Immature natural killer cell (primary cell): ENCODE measurements at regions not wholly inside any gene's neighbourhood (a gene's known extent, or its start where the extent isn't known, plus 50 kb on each side); places are given as distances from the start of the nearest gene placed in this dataset.
A peak's percentile ranks its signal among the peaks of the same experiment; 100 is the strongest.

Source experiments
- DNase-seq, 3 donors: peaks; one replicate each; pipeline ENCODE4 v3.0.0; 2022; ENCODE audit warnings: mixed read lengths in 1 of 3
- H3K27ac Mint-ChIP-seq, 6 donors: one replicate each; pipeline ENCODE4 v1.8.0; 2020; ENCODE audit warnings: mixed read lengths in 6 of 6, mild to moderate bottlenecking in 5 of 6, inconsistent platforms in 4 of 6, moderate library complexity in 3 of 6
- H3K27me3 Mint-ChIP-seq, 3 donors: one replicate each; pipeline ENCODE4 v1.8.0; 2020 to 2021; ENCODE audit warnings: low read depth in 3 of 3, mild to moderate bottlenecking in 3 of 3, mixed read lengths in 3 of 3, moderate library complexity in 3 of 3, inconsistent platforms in 1 of 3
- H3K36me3 Mint-ChIP-seq, 3 donors: one replicate each; pipeline ENCODE4 v1.8.0; 2020; ENCODE audit warnings: mixed read lengths in 3 of 3, inconsistent platforms in 2 of 3, mild to moderate bottlenecking in 2 of 3
- H3K4me1 Mint-ChIP-seq, 2 donors: one replicate each; pipeline ENCODE4 v1.8.0; 2020; ENCODE audit warnings: inconsistent platforms in 2 of 2, mild to moderate bottlenecking in 2 of 2, mixed read lengths in 2 of 2, moderate library complexity in 1 of 2
- H3K4me3 Mint-ChIP-seq, 5 donors: one replicate each; pipeline ENCODE4 v1.8.0; 2020; ENCODE audit warnings: mild to moderate bottlenecking in 5 of 5, mixed read lengths in 5 of 5, inconsistent platforms in 3 of 5, moderate library complexity in 3 of 5
- H3K9me3 Mint-ChIP-seq, 6 donors: one replicate each; pipeline ENCODE4 v1.8.0; 2020; ENCODE audit warnings: mild to moderate bottlenecking in 6 of 6, mixed read lengths in 6 of 6, inconsistent platforms in 4 of 6, moderate library complexity in 3 of 6

DNA sequence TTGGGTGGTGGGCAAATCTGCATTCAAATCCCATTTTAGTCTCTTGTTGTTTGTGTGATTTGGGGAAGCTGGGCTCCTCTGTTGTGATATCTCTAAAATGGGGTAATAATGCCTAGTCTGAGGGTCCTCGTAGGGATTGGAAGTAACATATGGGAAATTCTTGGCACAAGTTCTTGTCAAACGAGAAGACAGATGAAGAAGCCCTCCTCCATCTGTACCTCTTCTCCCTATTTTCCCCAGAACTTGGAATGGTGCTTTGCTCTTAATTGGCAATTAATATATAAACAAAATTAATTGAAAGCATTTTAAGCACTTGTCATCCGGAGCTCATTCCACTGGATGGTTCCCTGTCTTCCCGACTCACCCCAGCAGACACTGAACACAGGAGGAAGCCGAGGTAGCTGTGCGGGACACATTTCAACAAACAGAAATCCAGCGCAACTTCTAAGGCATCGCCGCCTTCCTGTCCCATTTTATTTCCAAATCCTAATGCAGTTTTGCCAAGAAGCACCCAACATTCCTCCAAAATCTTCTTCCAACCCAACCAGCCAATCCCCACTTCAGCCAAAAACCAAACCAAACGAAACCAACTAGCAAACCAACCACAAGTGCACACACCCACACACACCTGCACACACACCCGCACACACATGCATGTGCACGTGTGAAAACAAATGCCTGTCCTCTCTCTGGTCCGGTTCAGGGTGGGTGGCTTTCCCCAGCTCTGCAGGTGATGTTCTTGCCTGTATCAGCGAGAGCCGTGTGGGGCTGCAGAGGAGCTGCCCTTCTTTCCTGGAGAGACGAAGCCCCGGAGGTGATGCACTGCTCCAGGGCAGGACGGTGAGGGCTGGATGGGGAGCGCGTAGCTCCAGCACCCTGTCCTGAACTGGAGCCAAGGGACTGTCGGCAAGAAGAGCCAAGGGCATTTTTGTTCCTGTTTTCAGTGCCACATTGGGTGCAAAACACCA is 100.8 kb upstream of the B3GAT1 start:
- Mint-ChIP-seq H3K27ac (no peak overlapping the region), H3K36me3 (no peaks in the 10 kb centered on the region), H3K27me3 (peaks cover 0 to 8% (median 6%) of the 10 kb centered on the region in 3 donors), H3K4me1 (no peaks in the 10 kb centered on the region), H3K4me3 (no peak overlapping the region), H3K9me3 (no peaks in the 10 kb centered on the region)
- DNase-seq = no peak

DNA sequence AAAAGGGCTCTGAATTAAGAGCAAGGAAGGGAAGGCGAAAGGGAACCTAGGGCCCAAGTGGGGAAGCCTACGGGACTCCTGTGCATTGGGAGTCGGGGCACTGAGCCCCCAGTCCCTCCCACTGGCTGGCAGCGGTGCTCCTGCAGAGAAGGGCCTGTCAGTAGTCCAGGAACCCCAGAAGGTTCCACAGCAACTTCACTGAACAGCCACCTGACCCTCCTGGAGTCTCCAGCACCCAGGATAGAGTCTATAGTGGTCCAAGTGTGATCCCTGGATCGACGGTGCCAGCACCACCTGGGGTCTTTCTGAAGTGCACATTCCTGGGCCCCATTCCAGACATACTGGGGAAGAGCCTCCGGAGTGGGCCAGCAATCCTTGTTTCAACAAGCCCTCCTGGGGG is 100.0 kb upstream of the B3GAT1 start:
- H3K36me3 Mint-ChIP-seq = no peaks in the 10 kb centered on the region
- H3K4me1 Mint-ChIP-seq = no peaks in the 10 kb centered on the region
- no peak overlapping the region for H3K4me3 Mint-ChIP-seq
- no peaks in the 10 kb centered on the region for H3K9me3 Mint-ChIP-seq
- no peak for DNase-seq
- no peak overlapping the region for H3K27ac Mint-ChIP-seq
- H3K27me3 Mint-ChIP-seq = peaks cover 0 to 8% (median 6%) of the 10 kb centered on the region in 3 donors

DNA sequence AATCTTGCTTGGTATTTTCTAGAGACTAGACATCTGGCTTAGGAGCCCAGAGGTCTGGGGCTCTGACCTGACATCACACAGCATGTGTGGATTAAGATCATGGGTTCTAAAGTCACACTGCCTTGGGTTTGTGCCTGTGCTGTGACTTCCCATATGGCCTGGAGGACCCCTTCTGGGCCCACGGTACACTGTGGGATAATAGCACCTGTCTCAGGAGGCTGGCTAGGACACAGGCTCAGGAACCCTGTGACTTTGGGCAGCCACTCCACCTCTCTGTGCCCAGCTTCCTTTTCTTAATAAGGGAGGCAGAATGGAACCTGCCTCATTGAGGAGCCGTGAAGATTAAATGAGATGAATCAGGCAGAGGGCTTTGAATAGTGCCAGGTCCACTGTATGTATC is 99.2 kb upstream of the B3GAT1 start:
- H3K36me3 Mint-ChIP-seq = no peaks in the 10 kb centered on the region
- H3K4me1 Mint-ChIP-seq = no peaks in the 10 kb centered on the region
- peaks cover 0 to 8% (median 4%) of the 10 kb centered on the region in 3 donors for H3K27me3 Mint-ChIP-seq

DNA sequence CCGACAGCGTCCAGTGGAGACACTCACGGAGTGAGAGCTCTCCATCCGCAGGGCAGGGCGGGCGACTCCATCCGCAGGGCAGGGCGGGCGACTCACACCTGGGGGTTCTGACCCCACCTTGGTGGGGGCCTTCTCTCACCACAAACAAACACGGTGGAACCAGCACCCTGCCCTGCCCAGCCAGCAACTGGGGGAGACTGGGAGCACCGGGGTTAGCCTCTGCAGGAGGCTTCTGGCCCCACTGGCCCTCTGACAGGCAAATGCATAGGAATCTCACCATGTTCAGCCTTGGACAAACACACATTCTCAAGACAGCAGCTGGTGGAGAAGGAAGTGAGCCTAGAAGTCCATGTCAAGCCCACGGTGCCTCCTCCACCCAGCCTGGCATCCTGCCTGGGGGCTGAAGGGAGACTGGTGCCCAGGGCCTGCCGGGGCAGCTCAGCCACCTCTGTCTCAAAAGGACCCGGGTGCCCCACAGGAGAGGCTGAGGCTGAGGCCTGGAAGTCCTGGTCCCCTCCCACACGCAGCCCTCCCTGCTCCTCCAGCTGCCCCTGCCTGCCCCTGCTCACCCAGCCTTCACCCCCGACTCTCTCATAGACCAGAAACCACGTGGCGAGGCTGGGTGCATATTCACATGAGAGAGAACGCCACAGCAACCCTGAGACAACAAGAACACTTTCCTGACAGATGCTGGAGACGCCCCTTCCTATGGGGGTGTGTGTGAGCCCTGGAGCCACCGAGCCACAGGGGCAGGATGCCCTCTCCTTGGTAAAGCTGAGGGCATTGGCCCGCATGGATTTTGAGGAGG is 98.4 kb upstream of the B3GAT1 start:
- H3K9me3 Mint-ChIP-seq = no peaks in the 10 kb centered on the region
- no peak overlapping the region for H3K4me3 Mint-ChIP-seq
- H3K36me3 Mint-ChIP-seq = no peaks in the 10 kb centered on the region
- peak overlapping the region in 1 of 6 donors; percentile 39 for H3K27ac Mint-ChIP-seq
- peaks cover 0 to 4% (median 4%) of the 10 kb centered on the region in 3 donors for H3K27me3 Mint-ChIP-seq
- H3K4me1 Mint-ChIP-seq = no peaks in the 10 kb centered on the region
- no peak for DNase-seq

More for the DNA sequence above, 99.2 kb upstream of the B3GAT1 start:
- no peaks in the 10 kb centered on the region for H3K9me3 Mint-ChIP-seq
- DNase-seq = no peak
- H3K27ac Mint-ChIP-seq = peak overlapping the region in 1 of 6 donors; percentile 39
- H3K4me3 Mint-ChIP-seq = no peak overlapping the region

DNA sequence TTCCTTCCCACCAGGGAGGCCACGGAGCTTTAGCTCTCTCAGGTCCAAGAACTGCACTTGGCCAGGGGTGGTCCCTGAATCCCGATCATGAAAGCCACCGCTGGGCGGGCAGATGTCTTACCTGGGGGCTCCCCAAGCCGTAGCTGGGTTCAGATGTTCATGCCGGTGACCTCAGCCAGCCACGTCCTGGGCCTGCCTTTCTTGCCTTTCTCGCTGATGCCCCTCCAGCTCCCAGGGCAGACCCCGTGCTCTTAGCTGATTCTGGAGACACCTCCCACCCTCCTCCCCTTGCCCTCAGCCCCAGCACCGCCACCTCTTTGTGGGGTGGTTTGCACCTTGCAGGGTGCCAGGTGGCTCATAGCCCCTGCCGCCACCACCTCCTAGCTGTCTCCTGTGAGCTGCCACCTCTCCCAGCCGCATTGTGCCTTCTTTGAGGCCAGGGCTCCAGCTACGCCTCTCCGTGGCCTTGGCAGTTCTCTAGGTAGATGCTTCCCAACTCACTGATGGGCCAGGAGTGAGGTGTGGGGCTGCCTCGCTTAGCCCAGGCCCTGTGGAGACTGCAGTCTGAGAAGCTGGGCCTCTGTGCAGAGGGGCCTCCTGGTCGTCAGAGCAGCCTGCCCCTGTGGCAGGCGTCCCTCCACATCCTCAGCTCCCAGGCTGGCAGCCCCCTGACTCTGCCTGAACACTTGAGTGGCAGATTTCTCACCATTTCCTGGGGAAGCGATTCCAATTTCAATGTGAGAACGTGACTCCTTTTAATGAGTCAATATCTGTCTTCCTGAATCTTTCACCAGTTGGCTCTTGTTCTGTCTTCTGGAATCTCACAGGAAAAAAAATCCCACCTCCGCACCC is 97.6 kb upstream of the B3GAT1 start:
- H3K27ac Mint-ChIP-seq = no peak overlapping the region
- H3K27me3 Mint-ChIP-seq = peaks cover 0 to 4% (median 4%) of the 10 kb centered on the region in 3 donors
- H3K4me1 Mint-ChIP-seq = no peaks in the 10 kb centered on the region
- no peaks in the 10 kb centered on the region for H3K9me3 Mint-ChIP-seq
- H3K4me3 Mint-ChIP-seq = no peak overlapping the region
- H3K36me3 Mint-ChIP-seq = no peaks in the 10 kb centered on the region
- DNase-seq = no peak

DNA sequence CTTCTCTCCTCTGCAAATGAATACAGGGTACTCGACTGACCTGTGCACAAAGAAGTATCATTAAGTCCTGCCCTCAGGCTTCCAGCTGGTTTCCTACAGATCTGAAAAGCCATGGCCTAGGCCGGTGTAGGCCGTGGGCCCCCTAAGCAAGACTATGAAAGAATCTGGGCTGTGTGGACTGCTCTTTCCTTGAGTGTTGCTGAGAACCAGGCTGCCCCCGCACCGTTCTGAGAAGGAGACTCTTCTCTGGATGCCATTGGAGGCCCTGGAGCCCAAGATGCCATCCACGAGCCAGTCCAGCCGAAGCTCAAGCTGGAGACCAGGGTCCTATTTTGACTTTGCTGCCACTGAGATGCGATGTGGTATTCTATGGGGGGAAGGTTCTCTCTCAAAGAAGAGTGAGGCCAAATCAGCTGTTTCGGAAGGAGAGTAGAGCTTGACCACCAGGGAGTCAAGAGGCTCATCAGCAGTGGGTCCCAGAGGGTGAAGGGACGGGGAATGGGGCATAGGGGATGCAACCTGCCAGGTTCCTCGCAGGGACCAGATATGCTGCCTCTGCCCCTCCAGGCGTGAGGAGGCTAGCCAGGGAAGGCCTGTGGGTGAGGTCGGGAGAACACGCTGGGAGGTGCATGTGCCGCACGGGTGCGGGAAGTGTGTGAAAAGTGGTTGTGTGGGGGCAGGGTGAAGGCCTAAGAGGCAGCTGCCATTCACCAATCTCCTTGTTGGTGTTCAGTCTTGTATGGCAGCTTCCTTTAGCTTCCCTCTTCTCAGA is 96.4 kb upstream of the B3GAT1 start:
- Mint-ChIP-seq H3K27ac (no peak overlapping the region), H3K27me3 (peaks cover 0 to 5% (median 4%) of the 10 kb centered on the region in 3 donors), H3K4me3 (no peak overlapping the region), H3K4me1 (no peaks in the 10 kb centered on the region), H3K9me3 (no peaks in the 10 kb centered on the region), H3K36me3 (no peaks in the 10 kb centered on the region)
- DNase-seq = no peak

DNA sequence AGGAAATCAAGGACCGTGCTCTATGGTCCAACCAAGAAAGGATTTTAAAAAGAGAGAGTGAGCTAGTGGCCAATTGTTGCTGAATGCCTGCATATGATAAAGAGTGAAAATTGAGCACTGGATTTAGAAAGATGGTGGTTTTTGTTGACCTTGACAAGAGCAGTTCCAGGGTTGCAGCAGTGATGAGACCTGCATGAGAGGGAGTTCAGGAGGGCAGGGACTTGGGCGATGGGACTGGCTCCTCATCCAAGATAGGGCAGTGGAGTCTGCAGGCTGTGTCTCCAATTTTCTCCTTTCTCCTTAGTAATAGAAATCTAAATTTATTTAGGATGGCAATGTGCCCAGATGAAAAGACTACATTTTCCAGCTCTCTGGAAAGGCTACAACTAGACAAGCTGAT is 94.0 kb upstream of the B3GAT1 start:
- no peak overlapping the region for H3K4me3 Mint-ChIP-seq
- H3K27me3 Mint-ChIP-seq = peaks cover 0 to 10% (median 8%) of the 10 kb centered on the region in 3 donors
- DNase-seq = no peak
- peaks cover 0 to 2% (median 0%) of the 10 kb centered on the region in 3 donors for H3K36me3 Mint-ChIP-seq
- H3K4me1 Mint-ChIP-seq = no peaks in the 10 kb centered on the region
- H3K27ac Mint-ChIP-seq = peak overlapping the region in 1 of 6 donors; percentile 20
- H3K9me3 Mint-ChIP-seq = no peaks in the 10 kb centered on the region

DNA sequence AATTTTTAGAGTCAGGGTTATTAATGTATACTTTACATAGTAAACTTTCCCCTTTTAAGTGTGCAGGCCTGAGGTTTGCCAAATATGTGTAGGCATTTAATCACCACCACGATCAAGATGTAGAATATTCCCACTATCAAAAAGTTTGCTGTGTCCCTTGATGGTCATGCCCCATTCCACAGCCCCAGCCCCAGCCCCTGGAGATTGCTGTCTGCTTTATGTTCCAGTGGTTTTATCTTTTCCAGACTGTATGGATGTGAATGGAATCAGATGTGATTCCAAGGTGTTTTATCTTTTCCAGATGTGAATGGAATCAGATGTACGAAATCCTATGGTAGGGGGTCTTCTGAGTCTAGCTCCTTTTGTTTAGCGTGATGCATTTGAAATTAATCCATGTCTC is 93.1 kb upstream of the B3GAT1 start:
- peaks cover 4 to 12% (median 9%) of the 10 kb centered on the region in 3 donors for H3K27me3 Mint-ChIP-seq
- H3K4me1 Mint-ChIP-seq = no peaks in the 10 kb centered on the region
- no peaks in the 10 kb centered on the region for H3K9me3 Mint-ChIP-seq
- H3K4me3 Mint-ChIP-seq = no peak overlapping the region
- H3K36me3 Mint-ChIP-seq = peaks cover 0 to 5% (median 0%) of the 10 kb centered on the region in 3 donors
- no peak for DNase-seq
- H3K27ac Mint-ChIP-seq = no peak overlapping the region

DNA sequence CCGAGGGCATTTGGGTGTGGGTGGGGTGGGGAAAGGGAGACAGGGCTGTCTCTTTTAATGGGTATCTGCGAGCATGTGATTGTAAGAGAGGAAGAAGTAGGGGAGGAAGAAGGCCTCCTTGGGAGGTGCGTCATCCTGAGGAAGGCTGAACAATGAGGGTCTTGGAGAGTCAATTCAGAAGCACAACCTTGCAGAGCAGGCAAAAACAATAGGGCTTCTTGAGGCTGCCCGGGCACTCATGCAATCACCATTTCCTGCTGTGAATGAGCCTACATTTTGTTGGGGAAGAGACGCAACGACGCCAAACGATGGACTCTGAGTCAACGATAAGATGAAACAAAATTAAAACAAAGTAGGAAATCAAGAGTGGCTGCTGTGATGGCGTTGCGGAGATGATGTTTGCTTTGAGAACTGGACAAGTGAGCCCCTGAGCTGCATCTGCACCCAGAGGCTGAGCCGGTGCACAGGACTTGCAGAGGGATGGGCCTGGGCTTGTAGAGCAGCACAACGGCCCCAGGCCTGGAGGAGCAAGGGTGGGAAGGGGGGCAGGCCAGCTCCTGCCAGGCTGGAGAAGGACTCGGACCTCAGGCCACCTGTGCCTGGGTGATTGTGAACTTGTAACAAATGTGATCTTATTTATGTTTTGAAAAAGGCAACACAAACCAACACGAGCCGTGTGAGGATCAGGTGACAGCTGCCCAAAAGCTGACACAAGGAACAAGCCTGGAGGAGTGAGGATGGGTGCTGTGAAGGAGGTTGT is 92.3 kb upstream of the B3GAT1 start:
- H3K36me3 Mint-ChIP-seq = peaks cover 0 to 9% (median 0%) of the 10 kb centered on the region in 3 donors
- no peak for DNase-seq
- H3K4me3 Mint-ChIP-seq = no peak overlapping the region
- H3K4me1 Mint-ChIP-seq = no peaks in the 10 kb centered on the region
- H3K27me3 Mint-ChIP-seq = peaks cover 4 to 10% (median 10%) of the 10 kb centered on the region in 3 donors
- H3K27ac Mint-ChIP-seq = no peak overlapping the region
- H3K9me3 Mint-ChIP-seq = no peaks in the 10 kb centered on the region

DNA sequence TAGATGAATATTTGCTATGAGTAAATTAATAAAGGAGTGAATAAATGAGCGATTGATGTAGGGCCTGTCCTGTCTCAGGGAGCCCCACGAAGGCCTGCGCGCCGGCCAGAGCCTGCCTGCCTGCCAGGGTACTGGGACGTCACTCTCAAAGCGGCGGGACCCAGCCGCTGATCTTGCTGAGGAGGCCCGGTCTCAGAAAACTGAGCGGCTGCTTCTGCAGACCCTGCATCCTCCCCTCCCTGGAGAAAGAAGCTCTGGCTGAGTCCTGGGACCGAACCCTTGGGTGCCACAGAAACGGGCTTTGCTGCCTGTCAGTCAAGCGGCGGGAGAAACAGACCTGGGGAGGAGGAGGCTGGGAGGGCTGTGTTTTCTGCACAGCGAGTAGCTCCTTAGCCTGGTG is 91.6 kb upstream of the B3GAT1 start:
- Mint-ChIP-seq H3K9me3 (no peaks in the 10 kb centered on the region), H3K27me3 (peaks cover 4 to 8% (median 8%) of the 10 kb centered on the region in 3 donors), H3K4me3 (no peak overlapping the region), H3K27ac (no peak overlapping the region), H3K4me1 (no peaks in the 10 kb centered on the region), H3K36me3 (peaks cover 0 to 9% (median 0%) of the 10 kb centered on the region in 3 donors)
- no peak for DNase-seq

DNA sequence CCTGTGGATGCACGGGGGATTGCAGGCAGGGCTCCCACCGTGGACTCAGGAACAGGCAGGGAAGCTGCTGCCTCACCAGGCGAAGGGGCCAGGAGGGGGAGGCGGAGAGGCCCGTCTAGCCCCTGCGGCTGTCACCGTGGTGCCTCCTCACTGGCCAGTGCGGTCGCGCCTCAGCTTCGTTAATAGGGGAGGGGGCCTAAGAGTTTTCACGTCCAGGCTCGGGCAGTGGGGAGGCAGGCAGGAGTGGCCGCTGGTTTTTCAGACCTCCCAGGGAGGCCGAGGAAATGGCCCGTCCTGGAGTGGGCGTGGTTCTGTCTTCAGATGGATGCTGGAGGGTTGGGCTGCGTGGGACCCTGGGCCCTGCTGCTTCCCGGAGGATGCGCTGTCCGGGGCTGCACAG is 91.1 kb upstream of the B3GAT1 start:
- no peak overlapping the region for H3K27ac Mint-ChIP-seq
- no peak for DNase-seq
- peaks cover 4 to 8% (median 8%) of the 10 kb centered on the region in 3 donors for H3K27me3 Mint-ChIP-seq
- H3K9me3 Mint-ChIP-seq = no peaks in the 10 kb centered on the region
- no peaks in the 10 kb centered on the region for H3K4me1 Mint-ChIP-seq
- H3K4me3 Mint-ChIP-seq = no peak overlapping the region
- peaks cover 0 to 9% (median 0%) of the 10 kb centered on the region in 3 donors for H3K36me3 Mint-ChIP-seq

DNA sequence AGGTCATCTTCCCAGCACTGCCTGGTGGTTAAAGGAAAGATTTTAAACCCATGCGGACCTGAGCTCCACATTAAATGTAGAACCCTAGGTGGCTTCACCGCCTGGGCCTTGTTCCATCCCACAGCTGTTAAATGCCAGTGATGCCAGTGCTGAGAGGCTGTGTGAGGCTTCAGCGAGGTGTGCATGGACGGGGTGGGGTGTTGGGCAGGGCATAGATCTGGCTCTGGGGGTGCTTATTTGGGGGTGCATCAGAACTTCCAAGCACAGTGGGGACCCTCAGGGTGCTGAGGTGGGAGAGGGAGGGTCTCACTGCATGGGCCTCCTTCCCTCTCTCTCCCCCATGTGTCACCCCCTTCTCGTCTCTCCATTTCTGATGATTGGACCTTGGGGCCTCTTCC is 90.1 kb upstream of the B3GAT1 start:
- H3K27ac Mint-ChIP-seq = no peak overlapping the region
- peaks cover 0 to 5% of the 10 kb centered on the region in 2 donors for H3K4me1 Mint-ChIP-seq
- DNase-seq = no peak
- peaks cover 4 to 10% (median 8%) of the 10 kb centered on the region in 3 donors for H3K27me3 Mint-ChIP-seq
- H3K9me3 Mint-ChIP-seq = no peaks in the 10 kb centered on the region
- peaks cover 0 to 9% (median 3%) of the 10 kb centered on the region in 3 donors for H3K36me3 Mint-ChIP-seq
- H3K4me3 Mint-ChIP-seq = no peak overlapping the region
